AG04449 (cell line): ENCODE measurements at regions not wholly inside any gene's neighbourhood (a gene's known extent, or its start where the extent isn't known, plus 50 kb on each side); places are given as distances from the start of the nearest gene placed in this dataset.

Experiments
- CTCF ChIA-PET: fragments of 350-600 bp; formaldehyde crosslinking; extraction: SDS; loops from one replicate; lab custom pipeline; 2021; ENCODE audit warnings: antibody characterized with exemption; lab: Yijun Ruan, JAX
- POLR2A ChIA-PET: fragments of 400-600, 350-600 bp; formaldehyde crosslinking; extraction: SDS; loops from one replicate; lab custom pipeline; 2020; ENCODE audit warnings: antibody characterized with exemption, inconsistent platforms; lab: Yijun Ruan, JAX
- DNase-seq: peaks from one replicate; pipeline ENCODE4 v3.0.0-alpha.2; 2010; ENCODE audit warnings: low read depth, low spot score
- H3K4me3 ChIP-seq: 2 replicates; pipeline ENCODE4 v1.5.1; 2011; ENCODE audit warnings: low read depth, mild to moderate bottlenecking, control low read depth, low read length
- TF ChIP-seq, protein P1 (sequence below): IDR thresholded peaks from one replicate; pipeline ENCODE4 v1.5.1; 2011; ENCODE audit warnings: mild to moderate bottlenecking, moderate library complexity, low read length, control low read depth, inconsistent platforms; ENCODE audit not compliant: insufficient read depth; ENCODE audit errors: missing control alignments

DNA sequence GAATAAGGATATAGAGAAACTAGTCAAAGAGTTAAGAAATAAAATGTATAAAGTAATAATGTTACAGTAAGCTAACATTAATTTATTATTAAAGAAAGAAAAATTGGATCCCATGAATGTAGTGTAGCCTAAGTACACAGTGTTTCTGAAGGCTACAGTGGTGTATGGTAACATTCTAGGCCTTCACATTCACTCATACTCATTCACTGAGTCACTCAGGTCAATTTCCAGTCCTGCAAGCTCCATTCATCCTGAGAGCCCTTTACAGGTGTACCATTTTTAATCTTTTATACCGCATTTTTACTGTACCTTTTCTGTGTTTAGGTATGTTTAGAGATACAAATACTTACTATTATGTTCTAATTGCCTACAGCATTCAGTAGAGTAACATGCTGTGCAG lies 120.6 kb upstream of the AGA start:
- TF ChIP-seq, protein P1, sequence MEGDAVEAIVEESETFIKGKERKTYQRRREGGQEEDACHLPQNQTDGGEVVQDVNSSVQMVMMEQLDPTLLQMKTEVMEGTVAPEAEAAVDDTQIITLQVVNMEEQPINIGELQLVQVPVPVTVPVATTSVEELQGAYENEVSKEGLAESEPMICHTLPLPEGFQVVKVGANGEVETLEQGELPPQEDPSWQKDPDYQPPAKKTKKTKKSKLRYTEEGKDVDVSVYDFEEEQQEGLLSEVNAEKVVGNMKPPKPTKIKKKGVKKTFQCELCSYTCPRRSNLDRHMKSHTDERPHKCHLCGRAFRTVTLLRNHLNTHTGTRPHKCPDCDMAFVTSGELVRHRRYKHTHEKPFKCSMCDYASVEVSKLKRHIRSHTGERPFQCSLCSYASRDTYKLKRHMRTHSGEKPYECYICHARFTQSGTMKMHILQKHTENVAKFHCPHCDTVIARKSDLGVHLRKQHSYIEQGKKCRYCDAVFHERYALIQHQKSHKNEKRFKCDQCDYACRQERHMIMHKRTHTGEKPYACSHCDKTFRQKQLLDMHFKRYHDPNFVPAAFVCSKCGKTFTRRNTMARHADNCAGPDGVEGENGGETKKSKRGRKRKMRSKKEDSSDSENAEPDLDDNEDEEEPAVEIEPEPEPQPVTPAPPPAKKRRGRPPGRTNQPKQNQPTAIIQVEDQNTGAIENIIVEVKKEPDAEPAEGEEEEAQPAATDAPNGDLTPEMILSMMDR = no peak
- CTCF ChIA-PET = interaction anchor here (3.0 kb wide), 1 partner anchor 8 kb away, joined by 11 read pairs; no protein-coding TSS in a partner anchor

DNA sequence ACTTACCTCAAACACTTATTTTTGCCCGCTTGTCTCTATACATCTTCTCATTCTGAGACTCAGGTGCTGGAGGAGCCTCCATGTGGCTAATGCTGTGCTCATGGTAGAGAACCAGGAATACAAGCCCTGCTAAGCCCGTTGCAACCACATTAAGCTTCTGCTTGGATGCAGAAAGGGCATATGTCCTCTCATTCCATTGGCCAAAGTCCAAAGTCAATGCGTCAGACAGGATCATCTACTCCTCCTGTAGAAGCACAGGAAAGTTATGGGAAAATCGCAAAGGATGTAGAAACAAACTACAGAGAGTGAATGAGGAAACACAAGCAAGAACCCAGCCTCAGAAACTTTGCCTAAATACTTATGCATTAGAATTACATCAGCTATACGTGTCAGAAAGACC lies 124.5 kb upstream of the AGA start:
- TF ChIP-seq, protein P1 = no peak
- ChIA-PET CTCF (interaction anchor here (1.2 kb wide), 1 partner anchor 12 kb away, joined by 3 read pairs; no protein-coding TSS in a partner anchor), POLR2A (no interaction called here)
- no peak for DNase-seq
- no peak overlapping the region for H3K4me3 ChIP-seq

More for the DNA sequence above, 120.6 kb upstream of the AGA start:
- POLR2A ChIA-PET = no interaction called here
- no peak overlapping the region for H3K4me3 ChIP-seq
- DNase-seq = no peak

DNA sequence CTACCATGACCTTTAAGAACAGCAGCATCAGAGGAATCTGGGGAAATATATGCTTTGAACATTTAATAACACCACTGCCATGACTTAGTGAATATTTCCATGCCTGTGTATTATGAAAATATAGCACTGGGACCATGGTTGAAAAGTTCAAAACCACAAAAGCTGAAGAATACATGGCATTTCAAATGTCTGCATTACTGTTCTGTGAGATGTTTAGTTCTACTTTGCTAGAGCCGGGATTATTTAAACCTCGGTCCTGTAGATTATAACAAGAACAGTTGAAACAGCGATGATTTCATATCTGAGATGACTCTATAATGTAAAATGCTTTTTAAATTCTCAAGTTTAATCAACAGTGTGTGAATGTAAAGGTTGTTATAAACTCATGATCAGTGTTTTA lies 126.7 kb upstream of the AGA start:
- POLR2A ChIA-PET = no interaction called here

DNA sequence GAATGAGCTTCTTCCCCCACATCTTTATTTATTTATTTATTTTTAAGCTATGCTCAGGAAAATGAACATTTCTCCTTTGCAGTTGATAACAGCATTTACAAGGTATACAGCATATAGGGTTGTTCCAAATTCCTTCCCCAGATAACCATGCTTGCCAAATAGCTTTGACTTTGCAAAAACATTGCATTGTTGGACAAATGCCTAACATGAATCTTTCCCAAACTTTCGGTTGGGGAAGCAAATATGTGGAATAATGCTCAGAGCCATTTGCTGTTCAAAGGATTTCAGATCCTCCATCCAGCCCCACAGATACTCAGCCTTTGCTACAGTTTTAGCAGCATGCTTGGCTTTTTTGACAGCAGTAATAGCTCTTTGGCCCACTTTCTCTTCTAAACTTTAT lies 127.2 kb upstream of the AGA start:
- no peak overlapping the region for H3K4me3 ChIP-seq
- ChIA-PET CTCF (interaction anchor here (1.8 kb wide), 1 partner anchor 9 kb away, joined by 6 read pairs; no protein-coding TSS in a partner anchor), POLR2A (no interaction called here)
- no peak for DNase-seq
- TF ChIP-seq, protein P1 = no peak

More for the DNA sequence above, 126.7 kb upstream of the AGA start:
- DNase-seq = no peak
- CTCF ChIA-PET = interaction anchor here (1.8 kb wide), 1 partner anchor 10 kb away, joined by 6 read pairs; no protein-coding TSS in a partner anchor
- TF ChIP-seq, protein P1 = no peak
- H3K4me3 ChIP-seq = no peak overlapping the region

DNA sequence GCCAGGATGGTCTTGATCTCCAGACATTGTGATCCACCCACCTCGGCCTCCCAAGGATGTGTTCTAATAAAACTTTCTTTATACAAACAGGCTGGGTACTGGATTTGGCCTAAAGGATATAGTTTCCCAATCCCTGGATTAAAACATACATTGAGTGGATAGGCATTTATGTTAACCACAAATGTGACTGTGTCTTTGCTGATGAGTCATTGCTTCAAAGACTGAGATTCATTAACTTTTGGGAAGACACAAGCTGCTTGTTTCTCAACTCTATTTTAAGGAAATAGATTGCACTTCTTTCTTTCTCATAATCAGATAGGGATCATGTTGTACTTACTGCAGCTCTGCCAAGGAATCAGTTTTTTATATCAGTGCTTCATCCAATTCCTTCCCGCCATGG lies 131.3 kb upstream of the AGA start:
- ChIA-PET POLR2A (no interaction called here), CTCF (interaction anchor here (1.0 kb wide), 1 partner anchor 227 kb away, joined by 3 read pairs; no protein-coding TSS in a partner anchor)
- DNase-seq = peak; percentile 69
- no peak overlapping the region for H3K4me3 ChIP-seq
- TF ChIP-seq, protein P1 = no peak

DNA sequence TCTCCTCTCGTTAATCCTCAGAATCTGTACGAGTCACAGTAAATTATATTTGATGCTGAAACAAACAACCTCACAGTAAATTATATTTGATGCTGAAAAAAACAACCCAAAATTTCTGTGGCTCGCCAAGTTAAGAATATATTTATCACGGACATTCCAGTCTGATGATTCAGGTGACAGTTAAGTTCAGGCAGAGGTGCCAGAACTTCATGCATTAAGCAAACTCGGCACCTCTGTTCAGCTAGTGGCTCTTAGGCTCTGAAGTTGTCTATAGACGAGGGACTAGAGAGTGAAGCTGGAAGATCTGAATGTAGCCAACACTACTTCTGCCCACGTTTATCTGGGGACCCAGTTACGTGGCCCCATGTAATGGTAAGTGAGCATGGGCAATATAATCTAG lies 132.2 kb upstream of the AGA start:
- ChIA-PET POLR2A (no interaction called here), CTCF (no interaction called here)
- TF ChIP-seq, protein P1 = no peak
- H3K4me3 ChIP-seq = no peak overlapping the region
- DNase-seq = no peak
